Non-pigmented ciliary epithelial cell (primary cell): ENCODE measurements at regions not wholly inside any gene's neighbourhood (a gene's known extent, or its start where the extent isn't known, plus 50 kb on each side); places are given as distances from the start of the nearest gene placed in this dataset.

Source experiments
- DNase-seq: peaks from one replicate; pipeline ENCODE4 v3.0.0-alpha.2; 2010; ENCODE audit warnings: low read depth

GRCh38 chr5:31137676-31138075 is 55.8 kb upstream of the CDH6 start:
- DNase-seq, result no peak

GRCh38 chr5:31135542-31135941 is 57.9 kb upstream of the CDH6 start:
- DNase-seq, result no peak

- DNase-seq, result no peak
These were observed 60.0 kb upstream of the CDH6 start for GRCh38 chr5:31133488-31133887.

GRCh38 chr5:31131381-31131891 is 62.0 kb upstream of the CDH6 start:
- DNase-seq, result no peak

GRCh38 chr5:31130676-31131075 is 62.8 kb upstream of the CDH6 start:
- no peak for DNase-seq

GRCh38 chr5:31124651-31125305 is 68.7 kb upstream of the CDH6 start:
- DNase-seq, result no peak

- no peak for DNase-seq
These were observed 69.5 kb upstream of the CDH6 start for GRCh38 chr5:31124026-31124425.

- DNase-seq, result no peak
These were observed 70.2 kb upstream of the CDH6 start for GRCh38 chr5:31122998-31123951.

- no peak for DNase-seq
These were observed 72.3 kb upstream of the CDH6 start for GRCh38 chr5:31121224-31121623.

GRCh38 chr5:31120642-31120948 is 72.9 kb upstream of the CDH6 start:
- no peak for DNase-seq

- no peak for DNase-seq
These were observed 73.4 kb upstream of the CDH6 start for GRCh38 chr5:31119938-31120641.

GRCh38 chr5:31116466-31117031 is 76.9 kb upstream of the CDH6 start:
- DNase-seq, result no peak

- no peak for DNase-seq
These were observed 78.7 kb upstream of the CDH6 start for GRCh38 chr5:31114817-31115216.

GRCh38 chr5:31113666-31114350 is 79.7 kb upstream of the CDH6 start:
- DNase-seq, result no peak

- DNase-seq, result peak; percentile 70
These were observed 80.4 kb upstream of the CDH6 start for GRCh38 chr5:31113101-31113500.

GRCh38 chr5:31107091-31107518 is 86.4 kb upstream of the CDH6 start:
- DNase-seq, result peak; percentile 40

GRCh38 chr5:31106691-31107090 is 86.8 kb upstream of the CDH6 start:
- peak; percentile 47 for DNase-seq

- no peak for DNase-seq
These were observed 87.2 kb upstream of the CDH6 start for GRCh38 chr5:31106278-31106677.

GRCh38 chr5:31104775-31105174 is 88.7 kb upstream of the CDH6 start:
- no peak for DNase-seq

- DNase-seq, result no peak
These were observed 92.6 kb upstream of the CDH6 start for GRCh38 chr5:31100781-31101310.

GRCh38 chr5:31100047-31100575 is 93.4 kb upstream of the CDH6 start:
- DNase-seq, result no peak
